ENCODE measurements at regions not wholly inside any gene's neighbourhood (a gene's known extent, or its start where the extent isn't known, plus 50 kb on each side); places are given as distances from the start of the nearest gene placed in this dataset.

DNA sequence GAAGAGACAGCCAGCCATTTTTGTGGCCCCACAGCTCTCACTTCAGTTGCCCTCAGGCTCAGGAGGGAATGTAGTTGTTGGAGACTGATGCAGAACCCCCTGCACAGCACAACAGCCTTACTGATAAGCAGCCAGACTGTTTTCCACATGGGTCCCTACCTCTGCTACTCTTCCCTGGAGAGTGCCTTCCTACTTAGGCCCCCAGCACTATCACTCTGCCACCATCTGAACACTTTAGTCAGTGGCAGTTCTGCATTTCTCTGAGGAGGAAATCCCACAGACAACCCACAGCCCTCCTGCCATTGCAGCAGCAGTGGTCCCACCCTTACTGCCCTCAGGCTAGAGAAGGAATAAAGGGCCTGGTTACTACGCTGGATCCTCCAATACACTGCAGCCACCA is 61.8 kb upstream of the PTPRD start:
- no peaks in the 10 kb centered on the region for H4K20me1 ChIP-seq (ENCODE audit: insufficient read depth)
- no peak overlapping the region for H3K4me3 ChIP-seq
- no peak for DNase-seq
- CTCF ChIA-PET, result no interaction called here
- H3K4me2 ChIP-seq, result no peak overlapping the region
- no peaks in the 10 kb centered on the region for H3K27me3 ChIP-seq (ENCODE audit: insufficient read depth, low read depth)
- no peak overlapping the region for H3K27ac ChIP-seq
- intact Hi-C loops (cut with micrococcal nuclease; ENCODE audit: unreplicated experiment), result no loop called here
- H3K79me2 ChIP-seq (ENCODE audit: low read depth), result no peaks in the 10 kb centered on the region
- H3K9me2 ChIP-seq (ENCODE audit: insufficient read depth), result no peaks in the 10 kb centered on the region
- no peak for TF ChIP-seq EZH2 (IDR thresholded peaks at IDR 0.05; ENCODE audit: low read depth)
- TF ChIP-seq, protein P1, sequence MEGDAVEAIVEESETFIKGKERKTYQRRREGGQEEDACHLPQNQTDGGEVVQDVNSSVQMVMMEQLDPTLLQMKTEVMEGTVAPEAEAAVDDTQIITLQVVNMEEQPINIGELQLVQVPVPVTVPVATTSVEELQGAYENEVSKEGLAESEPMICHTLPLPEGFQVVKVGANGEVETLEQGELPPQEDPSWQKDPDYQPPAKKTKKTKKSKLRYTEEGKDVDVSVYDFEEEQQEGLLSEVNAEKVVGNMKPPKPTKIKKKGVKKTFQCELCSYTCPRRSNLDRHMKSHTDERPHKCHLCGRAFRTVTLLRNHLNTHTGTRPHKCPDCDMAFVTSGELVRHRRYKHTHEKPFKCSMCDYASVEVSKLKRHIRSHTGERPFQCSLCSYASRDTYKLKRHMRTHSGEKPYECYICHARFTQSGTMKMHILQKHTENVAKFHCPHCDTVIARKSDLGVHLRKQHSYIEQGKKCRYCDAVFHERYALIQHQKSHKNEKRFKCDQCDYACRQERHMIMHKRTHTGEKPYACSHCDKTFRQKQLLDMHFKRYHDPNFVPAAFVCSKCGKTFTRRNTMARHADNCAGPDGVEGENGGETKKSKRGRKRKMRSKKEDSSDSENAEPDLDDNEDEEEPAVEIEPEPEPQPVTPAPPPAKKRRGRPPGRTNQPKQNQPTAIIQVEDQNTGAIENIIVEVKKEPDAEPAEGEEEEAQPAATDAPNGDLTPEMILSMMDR (conservative IDR thresholded peaks at IDR 0.05), result no peak
- no peaks in the 10 kb centered on the region for H3K9me3 ChIP-seq (ENCODE audit: insufficient read depth, low read depth)
- BruUV-seq (replicated peaks), result no TSS peak
- POLR2A ChIA-PET (ENCODE audit: unreplicated experiment), result no interaction called here
- H2AFZ ChIP-seq, result no peak overlapping the region
- H3K36me3 ChIP-seq (ENCODE audit: low read depth), result no peaks in the 10 kb centered on the region
- no peaks in the 10 kb centered on the region for H3F3A ChIP-seq (ENCODE audit: insufficient read depth, low read depth)
- H3K4me1 ChIP-seq (replicated peaks; ENCODE audit: insufficient read depth), result no peaks in the 10 kb centered on the region

DNA sequence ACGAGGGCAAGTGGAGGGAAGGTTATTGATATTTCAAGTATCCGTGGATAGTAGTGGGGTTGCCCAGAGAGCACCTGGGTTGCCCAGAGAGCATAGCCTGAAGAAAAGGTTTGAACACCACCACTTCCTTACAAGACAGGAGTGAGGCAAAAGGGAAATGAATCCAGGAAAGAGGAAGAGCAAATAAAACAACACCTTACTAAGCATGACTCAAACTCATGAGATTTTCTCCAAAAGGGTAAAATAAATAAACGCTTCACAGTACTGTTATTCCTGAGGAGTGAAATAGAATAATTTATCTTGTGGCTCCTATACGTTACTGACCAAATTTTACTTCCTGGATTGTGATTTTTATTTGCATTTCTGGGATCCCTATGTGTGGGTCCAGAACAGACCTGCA is 65.2 kb upstream of the PTPRD start:
- Histone ChIP-seq H3K9me3 (ENCODE audit: insufficient read depth, low read depth) (no peaks in the 10 kb centered on the region), H4K20me1 (ENCODE audit: insufficient read depth) (no peaks in the 10 kb centered on the region), H3K4me3 (no peak overlapping the region), H3K79me2 (ENCODE audit: low read depth) (no peaks in the 10 kb centered on the region), H3F3A (ENCODE audit: insufficient read depth, low read depth) (no peaks in the 10 kb centered on the region), H3K9me2 (ENCODE audit: insufficient read depth) (no peaks in the 10 kb centered on the region), H3K4me2 (no peak overlapping the region), H3K36me3 (ENCODE audit: low read depth) (no peaks in the 10 kb centered on the region), H3K4me1 (replicated peaks; ENCODE audit: insufficient read depth) (no peaks in the 10 kb centered on the region), H2AFZ (no peak overlapping the region), H3K27me3 (ENCODE audit: insufficient read depth, low read depth) (no peaks in the 10 kb centered on the region), H3K27ac (no peak overlapping the region)
- no peak for DNase-seq
- TF ChIP-seq, protein P1 (conservative IDR thresholded peaks at IDR 0.05), result no peak
- TF ChIP-seq EZH2 (IDR thresholded peaks at IDR 0.05; ENCODE audit: low read depth), result no peak
- ChIA-PET CTCF (no interaction called here), POLR2A (ENCODE audit: unreplicated experiment) (no interaction called here)
- intact Hi-C loops (cut with micrococcal nuclease; ENCODE audit: unreplicated experiment), result no loop called here
- no TSS peak for BruUV-seq (replicated peaks)

DNA sequence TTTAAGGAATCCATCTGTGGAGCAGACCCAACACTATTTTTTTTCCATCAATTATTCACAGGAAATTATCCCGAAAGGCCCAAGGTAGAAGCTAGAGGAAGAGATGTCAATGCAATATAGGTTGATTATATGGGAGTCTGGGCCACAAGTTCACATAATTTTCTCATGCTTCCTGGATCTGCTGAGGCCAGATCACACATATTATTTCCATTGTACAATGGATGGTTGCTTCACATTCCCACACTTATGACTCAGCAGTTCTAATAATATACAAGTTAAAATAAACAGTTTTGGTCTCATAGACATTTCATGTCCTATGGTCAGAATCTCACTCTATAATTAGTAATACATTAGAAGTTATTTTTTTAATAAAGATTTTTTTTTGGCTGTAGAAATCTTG is 66.0 kb upstream of the PTPRD start:
- Histone ChIP-seq H3K27me3 (ENCODE audit: insufficient read depth, low read depth) (no peaks in the 10 kb centered on the region), H3F3A (ENCODE audit: insufficient read depth, low read depth) (no peaks in the 10 kb centered on the region), H2AFZ (no peak overlapping the region), H3K4me3 (no peak overlapping the region), H4K20me1 (ENCODE audit: insufficient read depth) (no peaks in the 10 kb centered on the region), H3K4me2 (no peak overlapping the region), H3K79me2 (ENCODE audit: low read depth) (no peaks in the 10 kb centered on the region), H3K9me2 (ENCODE audit: insufficient read depth) (no peaks in the 10 kb centered on the region), H3K9me3 (ENCODE audit: insufficient read depth, low read depth) (no peaks in the 10 kb centered on the region), H3K4me1 (replicated peaks; ENCODE audit: insufficient read depth) (no peaks in the 10 kb centered on the region), H3K36me3 (ENCODE audit: low read depth) (no peaks in the 10 kb centered on the region), H3K27ac (no peak overlapping the region)
- no peak for TF ChIP-seq EZH2 (IDR thresholded peaks at IDR 0.05; ENCODE audit: low read depth)
- TF ChIP-seq, protein P1 (conservative IDR thresholded peaks at IDR 0.05), result no peak
- CTCF ChIA-PET, result no interaction called here
- BruUV-seq (replicated peaks), result no TSS peak
- intact Hi-C loops (cut with micrococcal nuclease; ENCODE audit: unreplicated experiment), result no loop called here
- DNase-seq, result no peak
- POLR2A ChIA-PET (ENCODE audit: unreplicated experiment), result no interaction called here

All from PC-9 (cell line).